ENCODE measurements at regions not wholly inside any gene's neighbourhood (a gene's known extent, or its start where the extent isn't known, plus 50 kb on each side); places are given as distances from the start of the nearest gene placed in this dataset.
"Not testable (repeated sequence)": the region's sequence is repeated elsewhere in the genome, so short reads cannot be mapped to it uniquely, and the experiment has no call there.

- Mint-ChIP-seq H3K27ac (no peak overlapping the region), H3K4me3 (no peak overlapping the region), H3K4me1 (peaks cover 8% of the 10 kb centered on the region), H3K27me3 (peaks cover 14% of the 10 kb centered on the region), H3K36me3 (ENCODE audit: low read depth) (no peaks in the 10 kb centered on the region), H3K9me3 (no peaks in the 10 kb centered on the region)
- POLR2A ChIA-PET = no interaction called here
- CTCF ChIA-PET = no interaction called here
- DNase-seq = no peak
Measured at GRCh38 chr14:106738075-106738474, 1211.7 kb downstream of the TMEM121 start.

DNA sequence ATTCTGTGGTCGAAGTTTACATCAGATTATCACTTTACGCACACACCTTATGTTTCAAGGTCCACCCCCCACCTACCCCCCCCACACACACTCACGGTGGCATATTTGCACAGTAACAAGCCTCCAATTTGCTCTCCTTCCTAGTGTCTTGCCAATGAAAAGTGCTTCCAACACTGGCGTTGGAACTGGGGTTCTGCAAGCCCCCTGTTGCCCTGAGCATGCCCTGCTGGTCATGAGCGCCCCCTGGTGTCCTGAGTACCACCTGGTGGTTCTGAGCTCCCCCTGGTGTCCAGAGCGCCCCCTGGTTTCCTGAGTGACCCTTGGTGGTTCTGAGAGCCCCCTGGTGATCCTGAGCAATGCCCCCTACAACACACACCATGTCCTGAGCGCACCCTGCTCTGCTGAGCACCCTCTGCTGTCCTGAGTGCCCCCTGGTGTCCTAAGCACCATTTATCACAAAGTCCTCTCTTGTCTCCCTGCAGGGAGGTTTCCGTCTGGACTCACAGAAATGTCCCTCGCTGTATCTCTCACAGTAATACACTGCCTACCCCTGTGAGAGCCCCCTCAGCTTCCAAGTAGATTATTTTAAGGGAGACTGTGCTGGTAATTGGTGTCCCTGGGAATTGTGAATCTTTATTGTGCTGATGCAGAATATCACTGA is 1212.3 kb downstream of the TMEM121 start:
- not testable (repeated sequence) for H3K9me3 Mint-ChIP-seq

DNA sequence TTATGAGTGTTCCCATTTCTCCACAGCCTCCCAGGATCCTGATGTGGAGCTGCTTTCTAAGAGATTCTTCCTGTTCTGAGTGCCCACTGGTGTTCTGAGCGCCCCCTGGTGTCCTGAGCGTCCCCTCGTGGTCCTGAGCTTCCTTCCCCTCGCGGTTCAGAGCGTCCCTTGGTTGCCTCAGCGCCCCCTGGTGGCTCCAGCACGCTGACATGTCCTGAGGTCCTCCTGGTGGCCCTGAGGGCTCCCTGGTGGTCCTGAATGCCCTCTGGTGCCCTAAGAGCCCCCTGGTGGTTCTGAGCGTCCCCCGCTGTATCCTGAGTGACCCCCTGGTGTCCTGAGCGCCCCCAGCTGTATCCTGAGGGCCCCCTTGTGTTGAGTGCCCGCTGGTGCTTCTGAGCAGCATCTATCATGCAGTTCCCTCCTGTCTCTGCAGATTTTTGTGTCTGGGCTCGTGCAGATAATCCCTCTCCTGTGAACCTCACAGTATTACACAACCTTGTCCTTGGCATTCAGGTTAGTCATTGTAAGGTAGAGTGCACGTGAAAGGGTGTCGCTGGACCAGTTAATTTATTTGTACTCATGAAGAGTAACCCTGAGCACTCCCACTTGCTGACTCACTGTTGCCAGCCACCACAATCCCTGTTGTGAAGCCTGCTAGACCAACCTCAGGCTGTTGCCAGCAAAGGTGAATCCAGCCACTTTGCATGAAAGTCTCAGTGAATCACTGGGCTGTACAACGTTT is 1214.9 kb downstream of the TMEM121 start:
- Mint-ChIP-seq H3K27me3 (peaks cover 12% of the 10 kb centered on the region), H3K4me1 (peaks cover 18% of the 10 kb centered on the region)
- H3K9me3 Mint-ChIP-seq; H3K4me3 Mint-ChIP-seq; POLR2A ChIA-PET; H3K27ac Mint-ChIP-seq; H3K36me3 Mint-ChIP-seq (ENCODE audit: low read depth): not testable (repeated sequence)
- peak; percentile 78 for DNase-seq
- CTCF ChIA-PET = interaction anchor here (0.6 to 1.2 kb wide), 10 partner anchors 22 to 74 kb away, joined by 3 to 34 read pairs (median 3); no protein-coding TSS in a partner anchor

More for the DNA sequence above, 1212.3 kb downstream of the TMEM121 start:
- H3K36me3 Mint-ChIP-seq (ENCODE audit: low read depth); POLR2A ChIA-PET; H3K27ac Mint-ChIP-seq; CTCF ChIA-PET; H3K4me1 Mint-ChIP-seq; H3K4me3 Mint-ChIP-seq: not testable (repeated sequence)
- H3K27me3 Mint-ChIP-seq = peaks cover 14% of the 10 kb centered on the region
- peak; percentile 24 for DNase-seq

DNA sequence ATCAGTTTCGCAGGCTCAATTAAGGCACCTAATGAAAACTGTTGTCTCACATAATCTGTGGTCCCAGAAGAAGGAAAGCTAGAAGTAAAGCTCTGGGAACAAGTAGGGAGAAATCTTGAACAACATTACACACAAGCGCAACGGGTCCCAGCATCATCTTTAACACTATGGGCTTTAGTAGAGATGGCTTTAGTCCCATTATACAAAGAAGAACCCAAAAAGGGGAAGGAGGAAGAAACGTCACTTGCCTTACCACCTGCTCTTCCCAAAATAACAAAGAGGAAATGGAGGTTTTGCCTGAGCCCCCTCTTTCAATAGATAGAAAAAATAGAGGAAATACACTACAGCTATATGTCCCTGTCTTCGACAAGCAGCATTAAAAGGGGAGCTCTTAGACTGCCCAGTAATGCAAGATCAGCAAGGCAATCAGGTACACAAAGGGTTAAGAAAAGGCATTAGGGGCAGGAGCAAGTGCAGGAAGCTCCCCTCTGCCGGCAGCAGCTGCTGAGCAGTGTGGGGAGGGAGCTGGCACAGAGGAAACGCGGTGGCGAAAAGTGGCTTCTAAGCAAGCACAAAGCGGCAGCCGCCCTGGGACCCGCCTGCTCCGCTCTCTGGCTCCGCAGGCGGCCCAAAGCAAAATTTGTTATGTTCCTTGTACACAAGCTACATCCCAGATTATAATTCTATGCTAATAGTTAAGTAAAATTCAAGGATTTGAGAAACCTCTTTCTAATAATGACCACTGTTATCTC is 1218.8 kb downstream of the TMEM121 start:
- H3K27ac Mint-ChIP-seq; POLR2A ChIA-PET; H3K36me3 Mint-ChIP-seq (ENCODE audit: low read depth); H3K9me3 Mint-ChIP-seq; H3K4me3 Mint-ChIP-seq: not testable (repeated sequence)
- CTCF ChIA-PET = interaction anchor here (1.1 to 1.2 kb wide), 2 partner anchors 54 to 127 kb away, joined by 3 to 4 read pairs; no protein-coding TSS in a partner anchor
- DNase-seq = peak; percentile 42
- peaks cover 20% of the 10 kb centered on the region for H3K4me1 Mint-ChIP-seq
- H3K27me3 Mint-ChIP-seq = peaks cover 16% of the 10 kb centered on the region

DNA sequence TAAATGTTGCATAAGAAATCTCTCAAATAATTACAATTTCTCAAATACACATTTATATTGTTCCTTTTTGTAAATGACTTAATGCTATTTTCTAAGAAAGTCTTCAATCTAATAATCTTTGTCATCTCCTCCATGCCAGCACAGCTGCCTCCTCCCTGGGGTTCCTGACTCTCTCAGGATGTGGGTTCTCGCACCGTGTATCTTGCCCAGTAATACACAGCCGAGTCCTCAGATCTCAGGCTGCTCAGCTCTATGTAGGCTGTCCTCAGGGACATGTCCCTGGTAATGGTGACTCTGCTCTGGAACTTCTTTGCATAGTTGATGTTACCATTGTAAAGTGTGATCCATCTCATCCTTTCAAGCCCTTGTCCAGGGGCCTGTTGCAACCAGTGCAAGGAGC is 1223.7 kb downstream of the TMEM121 start:
- H3K9me3 Mint-ChIP-seq; H3K36me3 Mint-ChIP-seq (ENCODE audit: low read depth); DNase-seq; H3K4me3 Mint-ChIP-seq; CTCF ChIA-PET; H3K27me3 Mint-ChIP-seq; POLR2A ChIA-PET; H3K27ac Mint-ChIP-seq: not testable (repeated sequence)
- peaks cover 12% of the 10 kb centered on the region for H3K4me1 Mint-ChIP-seq

DNA sequence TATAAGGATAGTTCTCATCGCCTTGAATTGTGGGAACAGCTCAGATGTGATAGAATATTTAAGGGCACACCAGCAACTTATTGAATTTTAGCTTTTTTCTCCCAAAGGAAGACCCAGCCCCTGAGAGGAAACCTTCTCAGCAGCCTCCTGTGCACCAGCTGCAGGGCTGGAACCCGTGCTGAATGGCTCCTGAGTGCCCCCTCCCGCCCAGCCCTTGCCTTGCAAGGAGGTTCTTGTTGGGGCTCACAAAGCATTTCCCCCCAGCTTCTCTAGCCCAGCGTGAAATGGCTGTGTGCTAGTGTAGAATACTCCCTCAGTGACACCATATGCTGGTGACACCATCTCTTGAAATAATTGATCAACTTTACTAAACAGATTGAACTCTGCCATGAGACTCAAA is 1227.4 kb downstream of the TMEM121 start:
- H3K4me3 Mint-ChIP-seq; CTCF ChIA-PET; H3K27me3 Mint-ChIP-seq; H3K9me3 Mint-ChIP-seq; H3K27ac Mint-ChIP-seq; DNase-seq; H3K4me1 Mint-ChIP-seq; H3K36me3 Mint-ChIP-seq (ENCODE audit: low read depth); POLR2A ChIA-PET: not testable (repeated sequence)

GRCh38 chr14:106757444-106757843 is 1231.1 kb downstream of the TMEM121 start:
- H3K4me1 Mint-ChIP-seq; H3K27ac Mint-ChIP-seq; H3K4me3 Mint-ChIP-seq; POLR2A ChIA-PET; H3K36me3 Mint-ChIP-seq (ENCODE audit: low read depth); H3K9me3 Mint-ChIP-seq; DNase-seq; CTCF ChIA-PET: not testable (repeated sequence)
- H3K27me3 Mint-ChIP-seq = peaks cover 22% of the 10 kb centered on the region

DNA sequence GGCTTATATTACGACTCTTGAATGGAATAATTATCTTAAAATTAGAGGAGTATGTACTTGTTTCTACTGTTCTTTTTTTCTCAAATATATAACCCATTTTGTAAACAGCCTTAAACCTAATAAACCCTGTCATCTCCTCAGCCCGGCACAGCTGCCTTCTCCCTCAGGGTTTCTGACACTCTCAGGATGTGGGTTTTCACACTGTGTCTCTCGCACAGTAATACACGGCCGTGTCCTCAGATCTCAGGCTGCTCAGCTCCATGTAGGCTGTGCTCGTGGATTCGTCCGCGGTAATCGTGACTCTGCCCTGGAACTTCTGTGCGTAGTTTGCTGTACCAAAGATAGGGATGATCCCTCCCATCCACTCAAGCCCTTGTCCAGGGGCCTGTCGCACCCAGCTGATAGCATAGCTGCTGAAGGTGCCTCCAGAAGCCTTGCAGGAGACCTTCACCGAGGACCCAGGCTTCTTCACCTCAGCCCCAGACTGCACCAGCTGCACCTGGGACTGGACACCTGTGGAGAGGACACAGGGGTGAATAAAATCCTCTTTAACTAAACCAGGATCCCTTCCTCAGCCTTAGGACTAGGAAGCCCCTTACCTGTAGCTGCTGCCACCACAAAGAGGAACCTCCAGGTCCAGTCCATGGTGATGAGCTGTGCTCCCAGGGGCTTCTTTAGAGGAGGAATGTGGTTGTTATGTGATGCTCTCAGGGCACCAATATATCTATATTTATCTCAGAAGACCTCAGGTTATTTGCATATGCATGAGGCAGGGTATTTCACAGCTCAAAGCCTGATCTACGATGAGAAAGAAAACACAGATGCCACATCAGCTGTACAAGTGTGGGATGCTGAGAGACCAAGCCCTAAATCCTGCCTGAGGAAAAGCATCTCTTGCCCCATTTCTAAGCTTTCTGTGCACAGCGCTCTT is 1235.8 kb downstream of the TMEM121 start:
- DNase-seq = peak; percentile 24
- H3K36me3 Mint-ChIP-seq (ENCODE audit: low read depth); POLR2A ChIA-PET; H3K9me3 Mint-ChIP-seq; H3K27ac Mint-ChIP-seq; H3K4me3 Mint-ChIP-seq; CTCF ChIA-PET: not testable (repeated sequence)
- Mint-ChIP-seq H3K4me1 (peaks cover 22% of the 10 kb centered on the region), H3K27me3 (peaks cover 22% of the 10 kb centered on the region)

DNA sequence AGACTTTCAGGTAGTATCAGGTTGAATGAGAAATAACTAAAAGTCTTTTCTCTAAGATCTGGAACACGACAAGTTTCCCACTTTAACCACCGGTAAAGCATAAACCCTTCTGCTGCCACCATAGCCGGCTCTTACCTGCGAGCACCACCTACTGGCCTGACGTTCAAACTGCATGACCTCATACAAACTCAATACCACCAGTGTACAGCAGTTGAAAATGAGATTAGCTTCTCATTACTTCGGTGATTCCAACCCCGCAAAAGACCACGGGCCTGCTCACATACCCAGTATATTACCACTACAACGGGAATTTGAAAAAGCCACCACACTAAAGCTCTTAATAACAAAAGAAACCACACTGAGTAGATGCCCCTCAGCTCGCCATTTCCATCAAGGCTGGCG is 1238.6 kb downstream of the TMEM121 start:
- H3K27me3 Mint-ChIP-seq; POLR2A ChIA-PET; DNase-seq; H3K36me3 Mint-ChIP-seq (ENCODE audit: low read depth); H3K4me3 Mint-ChIP-seq; H3K9me3 Mint-ChIP-seq; H3K27ac Mint-ChIP-seq: not testable (repeated sequence)
- CTCF ChIA-PET = interaction anchor here (0.6 to 1.1 kb wide), 11 partner anchors 297 to 763 kb away, joined by 3 to 9 read pairs (median 3); no protein-coding TSS in a partner anchor
- H3K4me1 Mint-ChIP-seq = peaks cover 40% of the 10 kb centered on the region

DNA sequence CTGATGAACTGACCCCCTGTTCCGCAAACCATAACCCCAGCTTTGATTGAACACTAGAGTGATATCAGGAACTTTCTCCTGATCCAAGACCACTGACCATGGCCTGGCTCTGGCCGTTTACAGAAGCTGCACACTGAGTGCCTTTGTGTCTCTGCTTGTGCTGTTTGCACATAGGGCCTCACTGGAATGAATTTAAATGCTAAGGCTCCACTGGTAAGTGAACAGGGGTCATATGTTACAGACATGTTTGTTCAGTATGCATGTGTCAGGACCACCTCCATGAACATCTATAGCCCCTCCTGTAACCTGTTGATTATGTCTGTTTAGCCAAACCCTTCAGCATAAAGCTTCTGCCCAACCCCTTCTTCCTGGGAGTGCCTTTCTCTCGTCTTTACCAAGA is 1239.8 kb downstream of the TMEM121 start:
- no peak for DNase-seq
- no peaks in the 10 kb centered on the region for H3K27me3 Mint-ChIP-seq
- POLR2A ChIA-PET = no interaction called here
- no peak overlapping the region for H3K4me3 Mint-ChIP-seq
- peaks cover 46% of the 10 kb centered on the region for H3K4me1 Mint-ChIP-seq
- H3K27ac Mint-ChIP-seq = no peak overlapping the region
- CTCF ChIA-PET = interaction anchor here (0.7 to 1.5 kb wide), 3 partner anchors 72 to 104 kb away, joined by 3 to 5 read pairs (median 4); no protein-coding TSS in a partner anchor
- no peaks in the 10 kb centered on the region for H3K9me3 Mint-ChIP-seq
- H3K36me3 Mint-ChIP-seq (ENCODE audit: low read depth) = no peaks in the 10 kb centered on the region

GRCh38 chr14:106766551-106767277 is 1240.3 kb downstream of the TMEM121 start:
- not testable (repeated sequence) for H3K4me3 Mint-ChIP-seq; H3K36me3 Mint-ChIP-seq (ENCODE audit: low read depth)

DNA sequence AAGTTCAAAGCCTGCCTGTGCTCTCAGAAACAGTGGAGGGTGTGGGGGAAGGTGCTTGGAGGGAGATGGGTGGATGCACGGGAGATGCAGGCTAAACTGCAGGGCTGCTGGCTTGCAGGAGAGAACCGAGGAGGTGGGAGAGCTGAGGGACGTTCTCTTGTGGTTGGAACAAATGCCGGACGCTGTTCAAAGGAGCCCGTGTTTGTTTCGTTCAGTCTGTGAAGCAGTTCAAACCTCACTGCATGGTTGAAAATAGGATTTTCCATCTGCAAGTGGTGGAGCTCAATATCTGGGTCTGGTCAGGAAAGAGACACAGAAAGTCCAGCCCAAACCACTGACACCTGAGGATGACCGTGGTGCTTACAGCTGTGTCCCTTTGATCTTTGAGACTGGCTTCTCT is 1241.8 kb downstream of the TMEM121 start:
- CTCF ChIA-PET; H3K9me3 Mint-ChIP-seq; H3K36me3 Mint-ChIP-seq (ENCODE audit: low read depth); POLR2A ChIA-PET; H3K27me3 Mint-ChIP-seq; DNase-seq; H3K4me3 Mint-ChIP-seq: not testable (repeated sequence)
- Mint-ChIP-seq H3K27ac (peak overlapping the region; percentile 54), H3K4me1 (peaks cover 44% of the 10 kb centered on the region)

More at GRCh38 chr14:106766551-106767277, 1240.3 kb downstream of the TMEM121 start:
- POLR2A ChIA-PET, H3K9me3 Mint-ChIP-seq, H3K27me3 Mint-ChIP-seq, H3K27ac Mint-ChIP-seq: not testable (repeated sequence)
- peaks cover 45% of the 10 kb centered on the region for H3K4me1 Mint-ChIP-seq
- peak; percentile 55 for DNase-seq
- CTCF ChIA-PET = interaction anchor here (0.7 to 1.5 kb wide), 3 partner anchors 72 to 105 kb away, joined by 3 to 5 read pairs (median 4); no protein-coding TSS in a partner anchor
